ENCODE measurements at regions not wholly inside any gene's neighbourhood (a gene's known extent, or its start where the extent isn't known, plus 50 kb on each side); places are given as distances from the start of the nearest gene placed in this dataset.

GRCh38 chr15:77818484-77819047 is 185.9 kb upstream of the LINGO1 start:
- H3K4me3 ChIP-seq (ENCODE audit: low read depth in 2 of 2, low read length in 2 of 2), result no peak overlapping the region
- DNase-seq (ENCODE audit: low read depth, low spot score), result no peak
- H3K27me3 ChIP-seq (ENCODE audit: control insufficient read depth, insufficient read depth, low read length), result peaks cover 10% of the 10 kb centered on the region; the same call in 1 of the 2 replicates
- H3K36me3 ChIP-seq (ENCODE audit: control insufficient read depth, insufficient read depth, low read length), result no peaks in the 10 kb centered on the region
- no peak for ATAC-seq
- BruUV-seq (replicated peaks), result no TSS peak
- ChIA-PET POLR2A (no interaction called here), CTCF (no interaction called here)
- H3K9me3 ChIP-seq (ENCODE audit: control insufficient read depth, insufficient read depth, low read depth, low read length), result no peaks in the 10 kb centered on the region
- in situ Hi-C loops (cut with HindIII; ENCODE audit: low pct_unique_long_range_greater_than_20kb, low sequenced_read_pairs), result no loop called here
- H3K27ac ChIP-seq (ENCODE audit: low read length), result no peak overlapping the region
- intact Hi-C loops (cut with micrococcal nuclease; ENCODE audit: unreplicated experiment), result no loop called here
- no peaks in the 10 kb centered on the region for H3K4me1 ChIP-seq (ENCODE audit: control insufficient read depth, insufficient read depth, low read length)
- TF ChIP-seq, protein P1, sequence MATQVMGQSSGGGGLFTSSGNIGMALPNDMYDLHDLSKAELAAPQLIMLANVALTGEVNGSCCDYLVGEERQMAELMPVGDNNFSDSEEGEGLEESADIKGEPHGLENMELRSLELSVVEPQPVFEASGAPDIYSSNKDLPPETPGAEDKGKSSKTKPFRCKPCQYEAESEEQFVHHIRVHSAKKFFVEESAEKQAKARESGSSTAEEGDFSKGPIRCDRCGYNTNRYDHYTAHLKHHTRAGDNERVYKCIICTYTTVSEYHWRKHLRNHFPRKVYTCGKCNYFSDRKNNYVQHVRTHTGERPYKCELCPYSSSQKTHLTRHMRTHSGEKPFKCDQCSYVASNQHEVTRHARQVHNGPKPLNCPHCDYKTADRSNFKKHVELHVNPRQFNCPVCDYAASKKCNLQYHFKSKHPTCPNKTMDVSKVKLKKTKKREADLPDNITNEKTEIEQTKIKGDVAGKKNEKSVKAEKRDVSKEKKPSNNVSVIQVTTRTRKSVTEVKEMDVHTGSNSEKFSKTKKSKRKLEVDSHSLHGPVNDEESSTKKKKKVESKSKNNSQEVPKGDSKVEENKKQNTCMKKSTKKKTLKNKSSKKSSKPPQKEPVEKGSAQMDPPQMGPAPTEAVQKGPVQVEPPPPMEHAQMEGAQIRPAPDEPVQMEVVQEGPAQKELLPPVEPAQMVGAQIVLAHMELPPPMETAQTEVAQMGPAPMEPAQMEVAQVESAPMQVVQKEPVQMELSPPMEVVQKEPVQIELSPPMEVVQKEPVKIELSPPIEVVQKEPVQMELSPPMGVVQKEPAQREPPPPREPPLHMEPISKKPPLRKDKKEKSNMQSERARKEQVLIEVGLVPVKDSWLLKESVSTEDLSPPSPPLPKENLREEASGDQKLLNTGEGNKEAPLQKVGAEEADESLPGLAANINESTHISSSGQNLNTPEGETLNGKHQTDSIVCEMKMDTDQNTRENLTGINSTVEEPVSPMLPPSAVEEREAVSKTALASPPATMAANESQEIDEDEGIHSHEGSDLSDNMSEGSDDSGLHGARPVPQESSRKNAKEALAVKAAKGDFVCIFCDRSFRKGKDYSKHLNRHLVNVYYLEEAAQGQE (IDR thresholded peaks at IDR 0.05; ENCODE audit: insufficient read depth in 1 of 2, low read depth in 2 of 2, low read length in 1 of 2), result no peak
- TF ChIP-seq CTCF (IDR thresholded peaks at IDR 0.05) (no peak), POLR2AphosphoS5 (IDR thresholded peaks at IDR 0.05; ENCODE audit: low read depth, low read length) (no peak), TCF7L2 (IDR thresholded peaks at IDR 0.05; ENCODE audit: low read depth, low read length) (no peak), SIN3A (IDR thresholded peaks at IDR 0.05; ENCODE audit: borderline replicate concordance, insufficient read depth, low read depth, low read length) (no peak)

- ATAC-seq, result no peak
- intact Hi-C loops (cut with micrococcal nuclease; ENCODE audit: unreplicated experiment) (no loop called here), in situ Hi-C loops (cut with HindIII; ENCODE audit: low pct_unique_long_range_greater_than_20kb, low sequenced_read_pairs) (no loop called here)
- Histone ChIP-seq H3K4me1 (ENCODE audit: control insufficient read depth, insufficient read depth, low read length) (no peaks in the 10 kb centered on the region), H3K4me3 (ENCODE audit: low read depth in 2 of 2, low read length in 2 of 2) (no peak overlapping the region), H3K9me3 (ENCODE audit: control insufficient read depth, insufficient read depth, low read depth, low read length) (no peaks in the 10 kb centered on the region), H3K27ac (ENCODE audit: low read length) (no peak overlapping the region), H3K36me3 (ENCODE audit: control insufficient read depth, insufficient read depth, low read length) (no peaks in the 10 kb centered on the region), H3K27me3 (ENCODE audit: control insufficient read depth, insufficient read depth, low read length) (peaks cover 10% of the 10 kb centered on the region; the same call in 1 of the 2 replicates)
- ChIA-PET CTCF (no interaction called here), POLR2A (interaction anchor here (0.6 kb wide), 2 partner anchors 26 to 46 kb away, joined by 3 to 6 read pairs; no protein-coding TSS in a partner anchor)
- no peak for DNase-seq (ENCODE audit: low read depth, low spot score)
- BruUV-seq (replicated peaks), result no TSS peak
- TF ChIP-seq TCF7L2 (IDR thresholded peaks at IDR 0.05; ENCODE audit: low read depth, low read length), result no peak
- no peak for TF ChIP-seq CTCF (IDR thresholded peaks at IDR 0.05)
- TF ChIP-seq, protein P1 (IDR thresholded peaks at IDR 0.05; ENCODE audit: insufficient read depth in 1 of 2, low read depth in 2 of 2, low read length in 1 of 2), result no peak
- TF ChIP-seq SIN3A (IDR thresholded peaks at IDR 0.05; ENCODE audit: borderline replicate concordance, insufficient read depth, low read depth, low read length), result no peak
- TF ChIP-seq POLR2AphosphoS5 (IDR thresholded peaks at IDR 0.05; ENCODE audit: low read depth, low read length), result no peak
Measured at GRCh38 chr15:77817434-77817833, 184.7 kb upstream of the LINGO1 start.

Data from Panc1 (cell line).